Neutrophil (primary cell): ENCODE measurements at regions not wholly inside any gene's neighbourhood (a gene's known extent, or its start where the extent isn't known, plus 50 kb on each side); places are given as distances from the start of the nearest gene placed in this dataset.

Source experiments
- H3K27ac ChIP-seq: fragments of 200-600 bp; sonication (generic); 2 replicates; pipeline ENCODE4 v1.5.1; 2016; ENCODE audit warnings: mild to moderate bottlenecking, moderate library complexity
- H3K27me3 ChIP-seq: fragments of 200-600 bp; sonication (generic); 2 replicates; pipeline ENCODE4 v1.6.0; 2016; ENCODE audit warnings: mild to moderate bottlenecking
- H3K36me3 ChIP-seq: fragments of 200-600 bp; sonication (generic); 2 replicates; pipeline ENCODE4 v1.5.1; 2017
- H3K4me1 ChIP-seq, 2 experiments: fragments of 200-600 bp in 1 of 2; sonication (generic) in 1 of 2; 1 replicate in 1 of 2; 2 replicates in 1 of 2; pipeline versions ENCODE4 v1.5.1 to v1.6.1; 2013 to 2016; ENCODE audit warnings: low read depth in 1 of 2, low read length in 1 of 2, mild to moderate bottlenecking in 1 of 2, moderate library complexity in 1 of 2; ENCODE audit not compliant: control insufficient read depth in 1 of 2, insufficient read depth in 1 of 2
- H3K4me3 ChIP-seq, 2 experiments: fragments of 200-600 bp in 1 of 2; sonication (generic) in 1 of 2; 1 replicate in 1 of 2; 2 replicates in 1 of 2; pipeline ENCODE4 v1.5.1; 2013 to 2016; ENCODE audit warnings: low read depth in 1 of 2, low read length in 1 of 2, mild to moderate bottlenecking in 1 of 2, moderate library complexity in 1 of 2
- H3K9me3 ChIP-seq: fragments of 200-600 bp; sonication (generic); 2 replicates; pipeline ENCODE4 v1.5.1; 2016
- TF ChIP-seq, protein P1 (sequence below): fragments of 200-600 bp; sonication (generic); IDR thresholded peaks from 2 replicates; pipeline ENCODE4 v1.5.1; 2016; ENCODE audit warnings: antibody characterized with exemption

DNA sequence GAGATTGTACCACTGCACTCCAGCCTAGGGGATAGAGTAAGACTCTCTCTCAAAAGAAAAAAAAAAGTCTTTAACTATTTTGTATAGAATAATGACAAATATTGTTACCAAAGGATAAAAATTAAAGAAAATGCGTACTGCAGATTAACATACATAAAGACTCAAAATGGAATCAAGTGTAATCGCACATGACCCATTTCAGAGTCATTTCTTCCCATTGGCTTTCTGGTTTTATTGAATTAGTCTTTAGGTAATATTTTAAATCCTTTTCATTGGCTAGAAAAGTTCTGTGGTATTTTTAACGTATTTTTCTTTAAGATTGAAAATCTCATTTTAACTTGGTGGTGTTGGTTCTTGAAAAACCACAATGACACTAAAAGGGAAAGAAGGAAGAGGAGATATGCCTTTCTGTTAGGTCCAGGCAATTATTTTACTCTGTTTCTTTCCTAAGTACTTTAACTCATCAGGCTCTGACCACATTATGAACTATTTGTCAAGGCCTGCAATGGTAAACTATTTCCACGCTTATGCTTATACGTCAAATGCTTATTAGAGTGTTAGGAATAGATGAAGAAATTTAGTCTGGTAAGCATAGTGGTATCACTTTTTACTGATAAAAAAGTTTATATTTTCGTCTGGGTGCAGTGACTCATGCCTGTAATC is 52.3 kb downstream of the PLEKHG1 start:
- TF ChIP-seq, protein P1, sequence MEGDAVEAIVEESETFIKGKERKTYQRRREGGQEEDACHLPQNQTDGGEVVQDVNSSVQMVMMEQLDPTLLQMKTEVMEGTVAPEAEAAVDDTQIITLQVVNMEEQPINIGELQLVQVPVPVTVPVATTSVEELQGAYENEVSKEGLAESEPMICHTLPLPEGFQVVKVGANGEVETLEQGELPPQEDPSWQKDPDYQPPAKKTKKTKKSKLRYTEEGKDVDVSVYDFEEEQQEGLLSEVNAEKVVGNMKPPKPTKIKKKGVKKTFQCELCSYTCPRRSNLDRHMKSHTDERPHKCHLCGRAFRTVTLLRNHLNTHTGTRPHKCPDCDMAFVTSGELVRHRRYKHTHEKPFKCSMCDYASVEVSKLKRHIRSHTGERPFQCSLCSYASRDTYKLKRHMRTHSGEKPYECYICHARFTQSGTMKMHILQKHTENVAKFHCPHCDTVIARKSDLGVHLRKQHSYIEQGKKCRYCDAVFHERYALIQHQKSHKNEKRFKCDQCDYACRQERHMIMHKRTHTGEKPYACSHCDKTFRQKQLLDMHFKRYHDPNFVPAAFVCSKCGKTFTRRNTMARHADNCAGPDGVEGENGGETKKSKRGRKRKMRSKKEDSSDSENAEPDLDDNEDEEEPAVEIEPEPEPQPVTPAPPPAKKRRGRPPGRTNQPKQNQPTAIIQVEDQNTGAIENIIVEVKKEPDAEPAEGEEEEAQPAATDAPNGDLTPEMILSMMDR = no peak
- no peak overlapping the region for H3K4me3 ChIP-seq
- H3K4me1 ChIP-seq = no peaks in the 10 kb centered on the region
- no peaks in the 10 kb centered on the region for H3K27me3 ChIP-seq
- no peak overlapping the region for H3K27ac ChIP-seq
- no peaks in the 10 kb centered on the region for H3K9me3 ChIP-seq
- no peaks in the 10 kb centered on the region for H3K36me3 ChIP-seq

DNA sequence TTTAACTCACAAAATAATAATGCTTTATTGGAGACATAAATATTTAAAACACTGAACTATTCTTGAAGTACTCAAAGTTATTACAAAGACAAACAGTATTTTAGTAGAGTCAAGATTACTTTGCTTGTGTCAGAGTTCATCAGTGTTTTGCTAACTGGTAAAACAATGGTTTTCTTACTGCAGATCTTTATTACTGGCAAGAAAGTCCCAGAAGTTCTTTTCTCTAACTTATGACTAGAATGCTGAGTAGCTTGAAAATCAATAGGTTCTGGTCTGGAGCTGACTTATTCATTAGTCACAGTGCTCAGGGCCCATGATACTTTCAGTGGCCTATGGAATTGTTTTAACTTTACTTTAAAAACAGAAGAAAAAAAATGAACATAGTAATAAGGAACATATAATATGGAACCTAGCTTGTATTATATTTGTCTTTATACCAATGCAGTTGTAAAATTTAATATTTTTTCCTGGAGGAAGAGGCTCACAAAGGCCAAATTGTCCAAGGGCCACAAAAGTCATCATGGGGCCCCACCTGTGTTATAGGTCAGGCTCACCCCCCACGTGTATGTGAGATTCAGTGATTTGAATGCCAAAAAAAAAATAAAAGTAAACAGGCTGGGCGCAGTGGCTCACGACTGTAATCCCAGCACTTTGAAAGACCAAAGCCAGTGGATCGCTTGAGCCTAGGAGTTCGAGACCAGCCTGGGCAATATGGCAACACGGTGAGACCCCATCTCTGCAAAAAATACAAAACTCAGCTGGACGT is 53.3 kb downstream of the PLEKHG1 start:
- TF ChIP-seq, protein P1 = no peak
- Histone ChIP-seq H3K27me3 (no peaks in the 10 kb centered on the region), H3K9me3 (no peaks in the 10 kb centered on the region), H3K4me1 (no peaks in the 10 kb centered on the region), H3K36me3 (no peaks in the 10 kb centered on the region), H3K4me3 (no peak overlapping the region), H3K27ac (no peak overlapping the region)

DNA sequence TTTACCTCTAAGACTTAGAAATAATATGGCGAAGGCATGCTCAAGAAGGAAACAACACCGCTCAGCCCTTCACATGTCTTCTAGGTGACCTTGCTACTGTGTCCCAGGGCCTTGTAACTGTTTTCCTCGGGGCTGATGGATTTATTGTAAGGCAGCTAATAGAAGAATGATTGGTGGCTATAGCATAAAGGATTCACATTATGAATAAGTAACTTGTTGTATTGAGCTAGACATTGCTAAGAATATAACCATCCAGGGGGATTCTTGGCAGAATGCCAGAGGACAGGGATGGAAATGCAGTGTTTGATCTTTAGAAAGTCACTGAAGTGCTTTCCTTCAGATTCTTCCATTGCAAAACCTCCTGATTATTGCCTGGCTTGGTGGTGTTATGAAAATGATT is 54.9 kb downstream of the PLEKHG1 start:
- TF ChIP-seq, protein P1 = no peak
- H3K27me3 ChIP-seq = no peaks in the 10 kb centered on the region
- H3K27ac ChIP-seq = no peak overlapping the region
- H3K4me3 ChIP-seq = no peak overlapping the region
- H3K4me1 ChIP-seq = no peaks in the 10 kb centered on the region
- H3K9me3 ChIP-seq = no peaks in the 10 kb centered on the region
- no peaks in the 10 kb centered on the region for H3K36me3 ChIP-seq

DNA sequence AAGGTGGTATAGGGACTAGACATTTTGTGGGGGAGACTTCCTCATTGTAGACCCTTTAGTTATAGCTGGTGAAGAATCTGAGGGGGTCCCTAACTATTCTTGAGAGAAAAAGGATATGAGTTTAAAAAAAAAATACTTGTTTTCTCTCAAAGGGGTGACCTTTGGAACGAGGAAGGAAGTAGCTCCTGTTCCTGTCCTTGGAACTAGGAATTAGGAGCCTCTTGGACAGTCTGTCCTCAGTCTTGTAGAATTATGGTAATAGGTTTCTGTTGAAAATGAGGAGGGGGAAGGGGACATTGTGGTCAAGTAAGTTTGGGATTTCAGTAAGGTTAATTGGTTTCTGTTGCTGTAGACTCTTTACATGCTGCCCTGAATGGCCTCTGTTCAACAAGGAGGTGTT is 56.5 kb downstream of the PLEKHG1 start:
- Histone ChIP-seq H3K36me3 (no peaks in the 10 kb centered on the region), H3K27me3 (no peaks in the 10 kb centered on the region), H3K4me3 (no peak overlapping the region), H3K9me3 (no peaks in the 10 kb centered on the region), H3K27ac (no peak overlapping the region), H3K4me1 (no peaks in the 10 kb centered on the region)
- TF ChIP-seq, protein P1 = no peak

DNA sequence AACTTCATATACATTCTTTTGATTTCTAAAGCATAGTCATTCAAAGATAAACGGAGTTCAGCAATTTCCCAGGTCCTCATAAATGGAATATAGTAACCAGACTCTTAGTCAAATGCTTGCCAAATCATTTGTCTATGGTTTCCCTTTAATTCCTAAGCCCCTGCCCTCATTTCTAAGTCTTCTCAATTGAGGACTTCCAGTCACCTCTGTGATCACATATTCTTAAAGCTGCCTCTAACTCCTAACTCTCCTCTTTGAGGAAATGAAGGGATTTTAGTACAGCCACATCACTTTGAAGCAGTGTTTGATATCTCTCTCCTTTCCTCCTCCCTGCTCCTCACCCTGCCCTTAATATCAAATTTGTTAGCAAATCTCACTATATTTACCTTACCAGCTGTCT is 58.7 kb downstream of the PLEKHG1 start:
- H3K27ac ChIP-seq = no peak overlapping the region
- no peaks in the 10 kb centered on the region for H3K4me1 ChIP-seq
- no peaks in the 10 kb centered on the region for H3K36me3 ChIP-seq
- H3K27me3 ChIP-seq = no peaks in the 10 kb centered on the region
- no peak overlapping the region for H3K4me3 ChIP-seq
- no peaks in the 10 kb centered on the region for H3K9me3 ChIP-seq
- TF ChIP-seq, protein P1 = no peak
